Stimulated activated naive CD8-positive, alpha-beta T cell treated with anti-CD3 and anti-CD28 coated beads, Interleukin-15, amount 100 ng/mL, for 72 hours (primary cell): ENCODE measurements at regions not wholly inside any gene's neighbourhood (a gene's known extent, or its start where the extent isn't known, plus 50 kb on each side); places are given as distances from the start of the nearest gene placed in this dataset.

ENCODE experiments used
- ATAC-seq: fragments of 150-1000 bp; cut with Tn5 transposase; 2 replicates; pipeline ENCODE4 v1.10.0; 2021; ENCODE audit warnings: mild to moderate bottlenecking, moderate library complexity
- DNase-seq, 2 donors: peaks; one replicate each; pipeline ENCODE4 v3.0.0; 2021 to 2022
- H3K27ac Mint-ChIP-seq, 2 donors: one replicate each; pipeline ENCODE4 v1.8.0; 2022; ENCODE audit warnings: mild to moderate bottlenecking in 2 of 2, mixed read lengths in 2 of 2, moderate library complexity in 2 of 2
- H3K27me3 Mint-ChIP-seq: one replicate; pipeline ENCODE4 v1.8.0; 2022; ENCODE audit warnings: mixed read lengths
- H3K4me1 Mint-ChIP-seq: one replicate; pipeline ENCODE4 v1.8.0; 2022; ENCODE audit warnings: mild to moderate bottlenecking, mixed read lengths
- H3K4me3 Mint-ChIP-seq, 2 donors: one replicate each; pipeline ENCODE4 v1.8.0; 2022; ENCODE audit warnings: mild to moderate bottlenecking in 2 of 2, mixed read lengths in 2 of 2, moderate library complexity in 1 of 2
- H3K9me3 Mint-ChIP-seq, 2 donors: one replicate each; pipeline ENCODE4 v1.8.0; 2022; ENCODE audit warnings: mixed read lengths in 2 of 2

GRCh38 chr5:125148706-125149105, 402.3 kb upstream of the ZNF608 start:
- no peak for DNase-seq
- Mint-ChIP-seq H3K4me3 (no peak overlapping the region), H3K4me1 (no peaks in the 10 kb centered on the region), H3K27me3 (no peaks in the 10 kb centered on the region), H3K27ac (no peak overlapping the region), H3K9me3 (no peaks in the 10 kb centered on the region)
- ATAC-seq = no peak

- Mint-ChIP-seq H3K4me3 (no peak overlapping the region), H3K9me3 (no peaks in the 10 kb centered on the region), H3K27ac (no peak overlapping the region), H3K27me3 (no peaks in the 10 kb centered on the region), H3K4me1 (no peaks in the 10 kb centered on the region)
- DNase-seq = no peak
- no peak for ATAC-seq
These were observed 402.7 kb upstream of the ZNF608 start for GRCh38 chr5:125149110-125149509.

GRCh38 chr5:125149527-125149926, 403.1 kb upstream of the ZNF608 start:
- H3K4me1 Mint-ChIP-seq = no peaks in the 10 kb centered on the region
- no peaks in the 10 kb centered on the region for H3K9me3 Mint-ChIP-seq
- DNase-seq = no peak
- no peaks in the 10 kb centered on the region for H3K27me3 Mint-ChIP-seq
- H3K4me3 Mint-ChIP-seq = no peak overlapping the region
- no peak overlapping the region for H3K27ac Mint-ChIP-seq
- no peak for ATAC-seq

- Mint-ChIP-seq H3K4me3 (no peak overlapping the region), H3K9me3 (peaks cover 0 to 6% of the 10 kb centered on the region in 2 donors)
These were observed 403.7 kb upstream of the ZNF608 start for GRCh38 chr5:125150041-125150669.

GRCh38 chr5:125151150-125151900, 404.9 kb upstream of the ZNF608 start:
- H3K4me1 Mint-ChIP-seq = no peaks in the 10 kb centered on the region
- H3K4me3 Mint-ChIP-seq = no peak overlapping the region
- H3K27me3 Mint-ChIP-seq = no peaks in the 10 kb centered on the region
- ATAC-seq (no peak), DNase-seq (no peak)
- peaks cover 0 to 7% of the 10 kb centered on the region in 2 donors for H3K9me3 Mint-ChIP-seq
- H3K27ac Mint-ChIP-seq = no peak overlapping the region

More at GRCh38 chr5:125150041-125150669, 403.7 kb upstream of the ZNF608 start:
- no peak for DNase-seq
- Mint-ChIP-seq H3K27ac (no peak overlapping the region), H3K4me1 (no peaks in the 10 kb centered on the region), H3K27me3 (no peaks in the 10 kb centered on the region)
- no peak for ATAC-seq

DNA sequence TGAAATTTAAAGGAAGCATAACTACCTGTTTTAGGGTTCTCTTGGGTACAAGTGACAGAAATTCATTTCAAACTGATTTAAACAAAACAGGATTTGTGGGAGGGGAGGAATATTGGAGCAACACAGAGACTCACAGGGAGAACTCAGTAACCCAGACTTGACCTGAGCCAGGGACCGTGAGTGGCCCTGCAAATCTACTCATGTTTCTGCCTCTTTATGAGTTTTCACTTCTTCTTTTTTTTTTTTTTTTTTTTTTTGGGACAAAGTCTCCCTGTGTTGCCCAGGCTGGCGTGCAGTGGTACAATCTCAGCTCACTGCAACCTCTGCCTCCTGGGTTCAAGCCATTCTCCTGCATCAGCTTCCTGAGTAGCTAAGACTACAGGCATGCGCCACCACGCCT, 405.6 kb upstream of the ZNF608 start:
- H3K4me1 Mint-ChIP-seq = no peaks in the 10 kb centered on the region
- ATAC-seq = no peak
- DNase-seq = no peak
- no peaks in the 10 kb centered on the region for H3K27me3 Mint-ChIP-seq
- no peak overlapping the region for H3K4me3 Mint-ChIP-seq
- H3K27ac Mint-ChIP-seq = no peak overlapping the region
- H3K9me3 Mint-ChIP-seq = peaks cover 0 to 7% of the 10 kb centered on the region in 2 donors

DNA sequence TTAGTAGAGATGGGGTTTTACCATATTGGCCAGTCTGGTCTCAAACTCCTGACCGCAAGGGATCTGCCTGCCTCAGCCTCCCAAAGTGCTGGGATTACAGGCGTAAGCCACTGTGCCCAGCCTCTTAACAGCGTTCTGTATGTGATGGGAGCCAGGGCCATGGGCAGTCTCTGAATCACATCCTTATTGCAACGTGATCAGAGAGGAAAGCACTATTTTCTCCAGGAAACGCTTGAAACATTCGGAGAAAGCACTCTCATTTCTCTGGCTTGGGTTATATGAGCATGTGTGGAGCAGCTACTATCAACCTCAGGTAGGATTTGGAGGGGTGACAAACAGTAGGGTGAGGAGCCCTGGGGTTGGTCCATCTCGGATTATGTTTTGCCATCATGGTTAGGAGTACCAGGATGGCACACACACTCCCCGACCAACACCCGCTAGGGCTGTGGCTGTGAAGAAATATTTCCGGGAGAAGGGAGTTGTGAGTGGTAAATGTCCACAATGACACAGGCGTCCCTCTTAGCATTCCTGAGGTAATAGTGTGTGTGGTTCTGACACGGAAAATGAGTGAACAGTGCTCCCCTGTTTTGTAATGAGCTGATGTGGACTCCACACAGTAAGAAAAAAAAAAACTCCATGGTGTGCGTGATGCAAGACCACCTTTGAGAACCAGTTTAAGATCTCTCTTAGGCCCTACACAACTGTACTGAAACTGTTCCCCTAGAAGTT, 406.2 kb upstream of the ZNF608 start:
- Mint-ChIP-seq H3K27ac (no peak overlapping the region), H3K4me3 (no peak overlapping the region), H3K9me3 (peaks cover 0 to 7% of the 10 kb centered on the region in 2 donors), H3K4me1 (no peaks in the 10 kb centered on the region), H3K27me3 (no peaks in the 10 kb centered on the region)
- ATAC-seq (no peak), DNase-seq (no peak)

DNA sequence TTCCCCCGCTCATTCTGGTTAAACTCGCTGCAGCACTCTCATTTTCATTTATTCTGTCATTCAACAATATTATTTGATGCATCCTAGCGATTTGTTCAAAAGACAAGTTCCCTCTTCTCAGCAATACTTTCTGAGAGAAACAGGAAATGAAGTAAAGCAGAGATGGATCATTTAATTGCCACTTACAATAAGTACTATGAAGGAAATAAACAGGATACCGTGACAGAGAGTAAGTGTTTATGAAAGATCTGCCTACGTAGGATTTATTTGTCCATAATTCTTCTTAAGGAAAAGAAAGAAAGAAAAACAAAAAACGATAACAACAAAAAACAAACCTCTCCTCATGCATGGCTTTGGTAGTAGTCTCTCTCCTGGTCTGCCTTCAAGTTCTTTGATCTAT, 406.8 kb upstream of the ZNF608 start:
- H3K27me3 Mint-ChIP-seq = no peaks in the 10 kb centered on the region
- peaks cover 0 to 7% of the 10 kb centered on the region in 2 donors for H3K9me3 Mint-ChIP-seq
- no peak overlapping the region for H3K27ac Mint-ChIP-seq
- H3K4me1 Mint-ChIP-seq = no peaks in the 10 kb centered on the region
- DNase-seq (no peak), ATAC-seq (no peak)
- H3K4me3 Mint-ChIP-seq = no peak overlapping the region

- H3K4me1 Mint-ChIP-seq = no peaks in the 10 kb centered on the region
These were observed 408.1 kb upstream of the ZNF608 start for GRCh38 chr5:125154301-125155110.

DNA sequence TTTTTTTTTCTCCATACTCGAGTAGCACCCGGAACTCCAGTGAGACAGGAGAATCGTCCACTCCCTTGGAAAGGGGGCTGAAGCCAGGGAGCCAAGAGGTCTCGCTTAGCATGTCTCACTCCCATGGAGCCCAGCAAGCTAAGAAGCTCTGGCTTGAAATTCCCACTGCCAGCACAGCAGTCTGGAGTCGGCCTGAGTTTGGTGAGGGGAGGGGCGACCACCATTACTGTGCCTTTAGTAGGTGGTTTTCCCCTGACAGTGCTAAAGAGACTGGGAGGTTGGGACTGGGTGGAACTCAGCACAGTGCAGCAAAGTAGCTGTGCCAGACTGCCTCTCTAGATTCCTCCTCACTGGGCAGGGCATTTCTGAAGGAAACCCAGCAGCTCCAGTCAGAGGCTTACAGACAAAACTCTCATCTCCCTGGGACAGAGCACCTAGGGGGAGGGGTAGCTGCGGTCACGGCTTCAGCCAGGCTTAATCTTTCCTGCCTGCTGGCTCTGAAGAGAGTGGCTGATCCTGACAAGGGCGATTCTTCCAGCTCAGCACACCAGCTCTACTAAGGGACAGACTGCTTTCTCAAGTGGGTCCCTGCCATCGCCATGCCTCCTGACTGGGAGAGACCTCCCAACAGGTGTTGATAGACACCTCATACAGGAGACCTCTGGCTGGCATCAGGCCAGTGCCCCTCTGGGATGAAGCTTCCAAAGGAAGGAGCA, 414.5 kb upstream of the ZNF608 start:
- no peak overlapping the region for H3K27ac Mint-ChIP-seq
- DNase-seq (no peak), ATAC-seq (no peak)
- H3K27me3 Mint-ChIP-seq = no peaks in the 10 kb centered on the region
- H3K4me3 Mint-ChIP-seq = no peak overlapping the region
- H3K4me1 Mint-ChIP-seq = no peaks in the 10 kb centered on the region
- H3K9me3 Mint-ChIP-seq = peaks cover 20 to 25% of the 10 kb centered on the region in 2 donors

More at GRCh38 chr5:125154301-125155110, 408.1 kb upstream of the ZNF608 start:
- DNase-seq = no peak
- Mint-ChIP-seq H3K27me3 (no peaks in the 10 kb centered on the region), H3K27ac (no peak overlapping the region), H3K4me3 (no peak overlapping the region), H3K9me3 (peaks cover 0 to 7% of the 10 kb centered on the region in 2 donors)
- ATAC-seq = no peak

GRCh38 chr5:125162714-125163113, 416.3 kb upstream of the ZNF608 start:
- DNase-seq (no peak), ATAC-seq (no peak)
- H3K4me1 Mint-ChIP-seq = no peaks in the 10 kb centered on the region

GRCh38 chr5:125169396-125169795, 423.0 kb upstream of the ZNF608 start:
- Mint-ChIP-seq H3K9me3 (peaks cover 0 to under 1% of the 10 kb centered on the region in 2 donors), H3K4me1 (no peaks in the 10 kb centered on the region), H3K4me3 (no peak overlapping the region), H3K27ac (no peak overlapping the region), H3K27me3 (no peaks in the 10 kb centered on the region)
- no peak for ATAC-seq
- DNase-seq = no peak

More at GRCh38 chr5:125162714-125163113, 416.3 kb upstream of the ZNF608 start:
- Mint-ChIP-seq H3K27me3 (no peaks in the 10 kb centered on the region), H3K4me3 (no peak overlapping the region), H3K27ac (no peak overlapping the region), H3K9me3 (peaks cover 20 to 25% of the 10 kb centered on the region in 2 donors)

GRCh38 chr5:125171641-125172040, 425.2 kb upstream of the ZNF608 start:
- no peaks in the 10 kb centered on the region for H3K27me3 Mint-ChIP-seq
- no peak overlapping the region for H3K27ac Mint-ChIP-seq
- DNase-seq = no peak
- no peak for ATAC-seq
- no peak overlapping the region for H3K4me3 Mint-ChIP-seq
- H3K4me1 Mint-ChIP-seq = no peaks in the 10 kb centered on the region
- H3K9me3 Mint-ChIP-seq = no peaks in the 10 kb centered on the region

GRCh38 chr5:125175348-125176004, 429.0 kb upstream of the ZNF608 start:
- H3K4me1 Mint-ChIP-seq = no peaks in the 10 kb centered on the region
- DNase-seq (no peak), ATAC-seq (no peak)
- peaks cover 7 to 8% of the 10 kb centered on the region in 2 donors for H3K9me3 Mint-ChIP-seq
- H3K27ac Mint-ChIP-seq = no peak overlapping the region
- no peak overlapping the region for H3K4me3 Mint-ChIP-seq
- no peaks in the 10 kb centered on the region for H3K27me3 Mint-ChIP-seq
